GF-D8 (cell line): ENCODE measurements at regions not wholly inside any gene's neighbourhood (a gene's known extent, or its start where the extent isn't known, plus 50 kb on each side); places are given as distances from the start of the nearest gene placed in this dataset.

ENCODE experiments used
- DNase-seq: peaks from one replicate; lab custom pipeline; 2025; lab: John Stamatoyannopoulos, UW

DNA sequence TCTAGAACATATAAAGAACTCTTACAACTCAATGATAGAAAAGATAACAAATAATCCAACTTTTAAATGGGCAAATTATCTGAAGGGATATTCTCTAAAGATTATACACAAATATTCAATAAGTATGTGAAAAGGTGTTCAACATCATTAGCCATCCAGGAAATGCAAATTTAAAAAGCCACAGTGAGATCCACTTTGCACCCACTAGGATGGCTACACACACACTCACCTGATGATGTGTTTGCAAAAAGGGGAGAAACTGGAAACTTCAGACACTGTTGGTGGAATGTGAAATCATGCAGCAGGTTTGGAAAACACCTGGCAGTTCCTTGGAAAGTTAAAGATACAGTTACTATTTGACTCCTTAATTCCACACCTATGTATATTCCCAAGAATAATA is 87.2 kb upstream of the GYPC start:
- DNase-seq: no peak

DNA sequence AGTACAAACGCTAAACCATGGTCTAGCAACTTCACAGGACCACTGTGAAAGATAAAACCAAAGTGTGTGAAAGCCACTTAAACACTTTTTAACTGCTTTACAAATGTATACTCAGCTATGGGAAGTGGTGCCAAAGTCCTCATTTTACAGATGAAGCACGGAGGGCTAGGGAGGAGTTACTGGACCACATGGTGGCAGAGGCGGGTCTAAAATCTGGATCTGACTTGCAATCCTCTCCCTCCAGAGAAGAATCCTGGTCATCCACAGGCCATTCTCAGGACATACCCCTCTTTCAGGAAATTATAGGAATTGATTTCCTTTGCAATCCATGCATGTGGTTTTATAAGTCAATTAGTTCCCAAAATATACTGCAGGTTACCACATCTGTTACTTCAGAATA is 84.6 kb upstream of the GYPC start:
- DNase-seq: no peak

DNA sequence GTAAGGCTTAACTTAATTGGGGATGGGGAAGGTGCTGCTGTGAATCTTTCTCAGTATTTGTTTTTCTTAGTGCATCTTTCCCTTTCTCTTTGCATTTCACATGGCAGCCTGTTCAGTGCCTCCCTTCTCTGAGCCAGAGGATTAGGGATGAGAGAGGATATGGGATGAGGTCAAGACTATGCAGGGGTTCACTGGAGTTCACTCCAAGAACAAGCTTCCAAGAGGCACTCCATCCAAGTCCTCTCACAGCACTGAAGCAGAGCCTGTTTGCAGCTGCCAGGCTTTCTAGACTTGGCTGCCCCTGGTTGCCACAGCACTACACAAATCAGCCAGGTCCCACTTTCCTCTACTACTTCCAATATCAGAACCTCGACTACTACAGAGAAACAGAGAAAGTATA is 80.3 kb upstream of the GYPC start:
- DNase-seq: no peak

DNA sequence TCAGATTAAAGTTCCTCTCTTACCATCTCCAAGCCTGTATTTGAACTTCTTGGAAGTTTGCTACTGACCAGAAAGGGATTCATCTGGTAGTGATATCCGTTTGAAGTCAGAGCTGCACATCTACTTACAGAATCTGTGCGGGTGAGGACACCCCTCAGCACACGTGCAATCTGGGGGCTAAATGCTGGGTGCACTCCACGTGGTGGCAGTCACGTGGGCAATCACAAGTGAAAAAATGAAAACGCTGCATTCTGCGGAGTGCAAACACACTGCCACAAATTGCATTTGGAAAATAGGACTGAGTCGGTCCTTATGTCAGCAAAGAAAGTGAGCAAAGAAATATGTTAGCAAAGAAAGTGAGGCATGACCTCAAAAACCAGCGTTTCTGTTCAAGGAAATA is 76.1 kb upstream of the GYPC start:
- DNase-seq: no peak

DNA sequence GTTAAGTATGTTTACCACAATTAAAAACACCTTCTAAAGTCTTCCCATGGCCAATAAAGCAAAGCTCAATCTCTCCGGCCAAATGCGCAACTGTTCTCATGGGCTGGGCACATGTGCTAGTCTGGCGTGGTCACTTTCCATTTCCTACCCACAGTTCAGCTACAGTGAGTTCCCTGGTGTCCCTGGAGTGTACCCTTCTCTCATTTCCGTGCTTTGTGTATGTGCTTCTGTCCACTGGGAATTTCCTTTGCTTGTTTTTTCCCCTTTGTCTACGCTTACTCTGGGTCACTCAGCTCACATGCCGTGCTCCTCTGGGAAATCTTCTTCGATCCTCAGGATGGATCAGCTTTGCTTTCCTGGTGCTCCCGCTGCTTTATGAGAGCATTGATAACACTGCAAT is 69.6 kb upstream of the GYPC start:
- no peak for DNase-seq

DNA sequence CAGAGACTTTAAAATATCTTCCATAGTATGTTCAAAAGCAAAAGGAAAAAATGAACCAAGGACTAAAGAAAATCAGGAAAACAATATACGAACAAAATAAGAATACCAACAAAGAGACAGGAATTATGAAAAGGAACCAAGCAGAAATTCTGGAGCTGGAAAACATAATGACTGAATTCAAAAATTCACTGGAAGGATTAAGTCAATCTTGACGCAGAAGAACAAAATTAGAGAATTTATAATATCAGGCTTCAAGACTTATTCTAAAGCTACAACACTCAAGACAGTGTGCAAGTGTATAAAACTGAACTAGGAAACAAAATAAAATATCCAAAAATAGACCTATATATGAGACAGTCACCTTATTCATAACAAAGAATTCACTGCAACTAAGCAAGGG is 56.9 kb upstream of the GYPC start:
- no peak for DNase-seq

DNA sequence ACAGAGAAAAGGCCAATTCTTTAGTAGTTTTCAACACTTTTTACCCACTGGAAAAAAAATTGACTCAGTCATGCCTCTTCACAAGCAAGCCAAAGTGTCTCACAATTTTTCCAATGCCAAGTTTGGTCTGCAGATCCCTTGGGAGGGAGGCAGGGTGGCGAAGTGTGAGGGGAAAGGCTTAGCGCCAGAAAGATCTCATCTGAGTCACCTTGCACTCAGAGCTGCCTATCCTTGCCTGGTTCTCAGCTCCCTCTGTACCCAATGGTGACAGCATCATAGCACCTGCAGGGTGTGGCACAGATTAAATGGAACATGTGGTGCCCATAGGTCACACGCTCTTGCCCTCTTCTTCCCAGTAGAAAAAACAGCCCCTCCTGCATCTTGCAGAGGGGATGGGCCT is 55.2 kb upstream of the GYPC start:
- no peak for DNase-seq

DNA sequence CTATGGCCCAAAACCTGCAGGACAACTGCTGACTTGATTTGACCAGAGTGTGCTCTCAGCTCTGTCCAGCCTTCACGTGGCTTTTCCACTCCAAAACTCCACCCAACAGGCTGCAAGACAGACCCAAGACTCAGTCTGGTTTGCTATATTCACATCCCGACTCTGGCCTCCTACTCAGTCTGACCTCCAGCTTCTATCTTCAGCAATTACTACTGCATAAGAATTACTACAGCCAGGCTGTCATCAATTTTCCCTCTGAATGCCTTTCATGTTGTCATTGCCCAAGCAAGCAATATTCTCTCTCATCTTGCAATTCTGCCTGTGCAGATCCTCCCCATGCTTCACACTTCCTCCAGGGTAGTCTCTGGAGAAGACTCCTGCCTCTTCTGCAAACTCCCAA is 53.6 kb upstream of the GYPC start:
- no peak for DNase-seq
